Activated CD4-positive, alpha-beta T cell treated with anti-CD3 and anti-CD28 coated beads, Interleukin-2, amount 10 ng/mL, durations not matched to agents 7 days and 5 days (primary cell): ENCODE measurements at regions not wholly inside any gene's neighbourhood (a gene's known extent, or its start where the extent isn't known, plus 50 kb on each side); places are given as distances from the start of the nearest gene placed in this dataset.
"Not testable (repeated sequence)": the region's sequence is repeated elsewhere in the genome, so short reads cannot be mapped to it uniquely, and the experiment has no call there.

Experiments used
- CTCF ChIA-PET: fragments of 350-600 bp; sonication (Branson Sonifier 250); formaldehyde crosslinking; loops from one replicate; lab custom pipeline; 2021; ENCODE audit warnings: antibody characterized with exemption; lab: Charles Lee
- POLR2A ChIA-PET: fragments of 350-600 bp; sonication (Branson Sonifier 250); formaldehyde crosslinking; loops from one replicate; lab custom pipeline; 2021; ENCODE audit warnings: antibody characterized with exemption; lab: Charles Lee
- DNase-seq: peaks from one replicate; pipeline ENCODE4 v3.0.0-alpha.2; 2020
- H3K27ac Mint-ChIP-seq: one replicate; pipeline ENCODE4 v1.8.0; 2021; ENCODE audit warnings: mild to moderate bottlenecking, moderate library complexity, mixed read lengths
- H3K27me3 Mint-ChIP-seq: one replicate; pipeline ENCODE4 v1.8.0; 2021; ENCODE audit warnings: mixed read lengths
- H3K36me3 Mint-ChIP-seq: one replicate; pipeline ENCODE4 v1.8.0; 2021; ENCODE audit warnings: low read depth, mixed read lengths
- H3K4me1 Mint-ChIP-seq: one replicate; pipeline ENCODE4 v1.8.0; 2021; ENCODE audit warnings: mixed read lengths
- H3K4me3 Mint-ChIP-seq: one replicate; pipeline ENCODE4 v1.8.0; 2021; ENCODE audit warnings: mild to moderate bottlenecking, moderate library complexity, mixed read lengths
- H3K9me3 Mint-ChIP-seq: one replicate; pipeline ENCODE4 v1.8.0; 2021; ENCODE audit warnings: mixed read lengths

- CTCF ChIA-PET, result interaction anchor here (0.6 kb wide), 1 partner anchor 161 kb away, joined by 4 read pairs; no protein-coding TSS in a partner anchor
- peaks cover 6% of the 10 kb centered on the region for H3K27me3 Mint-ChIP-seq
- H3K36me3 Mint-ChIP-seq, result no peaks in the 10 kb centered on the region
- H3K4me3 Mint-ChIP-seq, result no peak overlapping the region
- DNase-seq, result no peak
- no peak overlapping the region for H3K27ac Mint-ChIP-seq
- peaks cover 3% of the 10 kb centered on the region for H3K9me3 Mint-ChIP-seq
- POLR2A ChIA-PET, result no interaction called here
- no peaks in the 10 kb centered on the region for H3K4me1 Mint-ChIP-seq
These were observed 51.5 kb upstream of the C1orf53 start for GRCh38 chr1:197850918-197851317.

DNA sequence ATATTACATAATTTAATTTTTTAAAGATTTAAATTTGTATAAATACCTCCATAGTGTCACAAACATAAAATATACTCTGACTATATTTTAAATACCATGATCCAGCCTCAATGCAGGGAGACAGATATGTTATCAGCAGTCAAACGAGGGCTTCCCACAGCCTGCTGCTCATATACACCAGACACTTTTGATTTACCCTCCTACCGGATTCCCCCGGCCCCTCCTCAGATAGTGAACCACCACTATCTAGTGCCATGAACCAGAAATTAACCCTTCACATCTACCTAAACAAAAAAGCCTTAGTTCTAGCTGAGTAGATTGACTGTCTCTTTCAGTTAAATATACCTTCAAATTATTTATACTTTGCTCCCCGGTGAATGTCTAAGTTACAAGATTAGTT lies 52.4 kb upstream of the C1orf53 start:
- Mint-ChIP-seq H3K4me3 (no peak overlapping the region), H3K27ac (no peak overlapping the region), H3K36me3 (no peaks in the 10 kb centered on the region), H3K4me1 (no peaks in the 10 kb centered on the region), H3K27me3 (peaks cover 6% of the 10 kb centered on the region), H3K9me3 (no peaks in the 10 kb centered on the region)
- POLR2A ChIA-PET, result no interaction called here
- DNase-seq, result no peak
- CTCF ChIA-PET, result interaction anchor here (0.6 kb wide), 1 partner anchor 160 kb away, joined by 4 read pairs; no protein-coding TSS in a partner anchor

GRCh38 chr1:197848350-197848749 lies 54.1 kb upstream of the C1orf53 start:
- peaks cover 6% of the 10 kb centered on the region for H3K27me3 Mint-ChIP-seq
- ChIA-PET CTCF (no interaction called here), POLR2A (no interaction called here)
- H3K27ac Mint-ChIP-seq, result no peak overlapping the region
- H3K36me3 Mint-ChIP-seq, result no peaks in the 10 kb centered on the region
- no peak for DNase-seq
- H3K4me1 Mint-ChIP-seq, result no peaks in the 10 kb centered on the region
- H3K9me3 Mint-ChIP-seq, result no peaks in the 10 kb centered on the region
- no peak overlapping the region for H3K4me3 Mint-ChIP-seq

DNA sequence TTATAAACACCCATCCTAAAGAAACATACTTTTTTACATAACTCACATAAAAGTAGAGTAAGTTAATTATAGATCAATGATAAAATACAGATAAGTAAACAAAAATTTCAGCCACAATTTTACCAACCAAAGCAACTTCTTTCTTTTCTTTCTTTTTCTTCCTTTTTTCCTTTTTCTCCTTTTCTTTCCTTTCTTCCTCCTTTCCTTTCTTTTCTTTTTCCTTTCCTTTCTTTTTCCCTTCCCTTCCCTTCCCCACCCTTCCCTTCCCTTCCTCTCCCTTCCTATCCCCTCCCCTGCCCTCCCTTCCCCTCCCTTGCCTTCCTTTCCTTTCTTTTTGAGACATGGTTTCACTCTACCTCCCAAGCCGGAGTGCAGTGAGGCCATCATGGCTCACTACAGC lies 56.5 kb upstream of the C1orf53 start:
- no peaks in the 10 kb centered on the region for H3K9me3 Mint-ChIP-seq
- CTCF ChIA-PET, result interaction anchor here (0.6 kb wide), 1 partner anchor 84 kb away, joined by 8 read pairs; no protein-coding TSS in a partner anchor
- H3K4me1 Mint-ChIP-seq, result no peaks in the 10 kb centered on the region
- H3K27ac Mint-ChIP-seq, result no peak overlapping the region
- peaks cover 5% of the 10 kb centered on the region for H3K27me3 Mint-ChIP-seq
- DNase-seq, result no peak
- POLR2A ChIA-PET, result no interaction called here
- no peaks in the 10 kb centered on the region for H3K36me3 Mint-ChIP-seq
- no peak overlapping the region for H3K4me3 Mint-ChIP-seq

GRCh38 chr1:197844651-197845050 lies 57.8 kb upstream of the C1orf53 start:
- H3K27me3 Mint-ChIP-seq, result peaks cover 1% of the 10 kb centered on the region
- H3K36me3 Mint-ChIP-seq, result no peaks in the 10 kb centered on the region
- no peak for DNase-seq
- ChIA-PET CTCF (no interaction called here), POLR2A (no interaction called here)
- no peak overlapping the region for H3K4me3 Mint-ChIP-seq
- no peaks in the 10 kb centered on the region for H3K9me3 Mint-ChIP-seq
- H3K27ac Mint-ChIP-seq, result no peak overlapping the region
- H3K4me1 Mint-ChIP-seq, result no peaks in the 10 kb centered on the region

DNA sequence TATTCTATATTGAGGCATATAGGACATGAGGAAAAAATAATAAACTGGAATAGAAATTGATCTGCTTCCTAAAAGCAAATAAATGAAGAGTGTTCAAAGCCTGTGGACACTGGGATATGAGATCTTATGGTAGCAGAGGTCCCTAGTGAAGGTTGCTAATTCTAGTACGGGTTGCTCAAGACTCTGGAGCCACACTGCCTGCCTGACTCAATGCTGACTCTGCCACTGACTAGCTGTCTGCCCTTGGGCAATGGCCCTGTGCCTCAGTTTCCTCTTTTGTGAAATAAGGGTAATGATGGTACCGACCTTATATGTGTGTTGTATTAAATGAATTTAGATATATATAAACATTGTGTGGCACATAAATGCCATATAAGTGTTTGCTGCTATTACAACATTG lies 59.0 kb upstream of the C1orf53 start:
- Mint-ChIP-seq H3K4me1 (no peaks in the 10 kb centered on the region), H3K27me3 (peaks cover 1% of the 10 kb centered on the region), H3K9me3 (no peaks in the 10 kb centered on the region), H3K36me3 (no peaks in the 10 kb centered on the region), H3K4me3 (no peak overlapping the region), H3K27ac (no peak overlapping the region)
- DNase-seq, result no peak
- ChIA-PET POLR2A (no interaction called here), CTCF (no interaction called here)

GRCh38 chr1:197842646-197843045 lies 59.8 kb upstream of the C1orf53 start:
- POLR2A ChIA-PET, result no interaction called here

GRCh38 chr1:197841883-197842553 lies 60.4 kb upstream of the C1orf53 start:
- peaks cover 1% of the 10 kb centered on the region for H3K27me3 Mint-ChIP-seq
- no peaks in the 10 kb centered on the region for H3K36me3 Mint-ChIP-seq
- H3K27ac Mint-ChIP-seq, result no peak overlapping the region
- no peak for DNase-seq
- CTCF ChIA-PET, result no interaction called here
- H3K4me1 Mint-ChIP-seq, result no peaks in the 10 kb centered on the region
- H3K9me3 Mint-ChIP-seq, result no peaks in the 10 kb centered on the region
- POLR2A ChIA-PET, result no interaction called here
- no peak overlapping the region for H3K4me3 Mint-ChIP-seq

More at GRCh38 chr1:197842646-197843045, 59.8 kb upstream of the C1orf53 start:
- Mint-ChIP-seq H3K4me1 (no peaks in the 10 kb centered on the region), H3K27me3 (peaks cover 1% of the 10 kb centered on the region), H3K4me3 (no peak overlapping the region), H3K9me3 (no peaks in the 10 kb centered on the region), H3K36me3 (no peaks in the 10 kb centered on the region), H3K27ac (no peak overlapping the region)
- CTCF ChIA-PET, result no interaction called here
- no peak for DNase-seq

DNA sequence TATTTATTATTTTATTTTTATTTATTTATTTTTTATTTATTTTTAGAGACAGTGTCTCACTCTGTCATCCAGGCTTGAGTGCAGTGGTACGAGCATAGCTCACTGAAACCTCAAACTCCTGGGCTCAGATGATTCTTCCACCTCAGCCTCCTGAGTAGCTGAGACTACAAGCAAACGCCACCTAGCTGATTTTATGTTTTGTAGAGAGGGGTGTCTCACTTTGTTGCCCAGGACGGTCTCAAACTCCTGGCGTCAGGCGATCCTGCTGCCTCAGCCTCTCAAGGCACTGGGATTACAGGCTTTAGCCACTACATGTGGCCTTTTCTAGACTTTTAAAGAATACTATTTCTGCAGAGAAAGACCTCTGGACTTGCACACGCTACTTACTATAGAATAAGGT lies 61.3 kb upstream of the C1orf53 start:
- POLR2A ChIA-PET, result no interaction called here
- Mint-ChIP-seq H3K4me1 (no peaks in the 10 kb centered on the region), H3K9me3 (no peaks in the 10 kb centered on the region), H3K27ac (no peak overlapping the region), H3K36me3 (no peaks in the 10 kb centered on the region), H3K27me3 (peaks cover 1% of the 10 kb centered on the region), H3K4me3 (no peak overlapping the region)
- CTCF ChIA-PET, result interaction anchor here (0.5 kb wide), 1 partner anchor 156 kb away, joined by 3 read pairs; no protein-coding TSS in a partner anchor
- DNase-seq, result no peak

GRCh38 chr1:197839786-197840185 lies 62.6 kb upstream of the C1orf53 start:
- POLR2A ChIA-PET, H3K27me3 Mint-ChIP-seq, DNase-seq, H3K27ac Mint-ChIP-seq, CTCF ChIA-PET, H3K36me3 Mint-ChIP-seq, H3K9me3 Mint-ChIP-seq, H3K4me1 Mint-ChIP-seq, H3K4me3 Mint-ChIP-seq: not testable (repeated sequence)

DNA sequence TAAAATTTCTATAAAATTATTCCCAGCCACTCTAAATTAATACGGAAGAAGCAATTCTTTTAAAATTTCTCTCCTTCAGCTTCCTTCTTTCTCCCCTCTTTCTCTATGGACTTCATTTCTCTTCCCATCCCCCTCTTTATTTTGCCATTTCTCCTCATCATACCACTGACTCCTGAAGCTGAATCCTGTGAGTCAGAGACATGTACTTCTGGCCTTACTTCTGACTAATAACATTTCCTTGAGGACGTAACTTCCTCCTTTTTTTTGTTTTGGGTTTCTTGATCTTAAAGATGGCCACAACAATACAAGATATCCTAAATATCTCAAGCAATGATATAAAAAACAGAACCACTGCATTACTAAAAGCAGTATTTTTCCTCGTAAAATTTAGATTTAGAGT lies 63.6 kb upstream of the DENND1B start:
- CTCF ChIA-PET, result no interaction called here

GRCh38 chr1:197837911-197838310 lies 62.6 kb upstream of the DENND1B start:
- ChIA-PET CTCF (interaction anchor here (0.6 kb wide), 1 partner anchor 23 kb away, joined by 5 read pairs; no protein-coding TSS in a partner anchor), POLR2A (no interaction called here)
- no peak for DNase-seq
- no peaks in the 10 kb centered on the region for H3K4me1 Mint-ChIP-seq
- H3K27me3 Mint-ChIP-seq, result peaks cover 1% of the 10 kb centered on the region
- no peak overlapping the region for H3K27ac Mint-ChIP-seq
- no peak overlapping the region for H3K4me3 Mint-ChIP-seq
- H3K36me3 Mint-ChIP-seq, result no peaks in the 10 kb centered on the region
- no peaks in the 10 kb centered on the region for H3K9me3 Mint-ChIP-seq

More for the DNA sequence above, 63.6 kb upstream of the DENND1B start:
- no peak for DNase-seq
- H3K27me3 Mint-ChIP-seq, result peaks cover 1% of the 10 kb centered on the region
- POLR2A ChIA-PET, result no interaction called here
- no peaks in the 10 kb centered on the region for H3K36me3 Mint-ChIP-seq
- H3K4me1 Mint-ChIP-seq, result no peaks in the 10 kb centered on the region
- no peaks in the 10 kb centered on the region for H3K9me3 Mint-ChIP-seq
- no peak overlapping the region for H3K4me3 Mint-ChIP-seq
- H3K27ac Mint-ChIP-seq, result no peak overlapping the region

GRCh38 chr1:197836356-197836755 lies 61.1 kb upstream of the DENND1B start:
- H3K27me3 Mint-ChIP-seq, H3K4me3 Mint-ChIP-seq, POLR2A ChIA-PET, CTCF ChIA-PET, H3K27ac Mint-ChIP-seq, H3K4me1 Mint-ChIP-seq, H3K36me3 Mint-ChIP-seq, DNase-seq, H3K9me3 Mint-ChIP-seq: not testable (repeated sequence)

DNA sequence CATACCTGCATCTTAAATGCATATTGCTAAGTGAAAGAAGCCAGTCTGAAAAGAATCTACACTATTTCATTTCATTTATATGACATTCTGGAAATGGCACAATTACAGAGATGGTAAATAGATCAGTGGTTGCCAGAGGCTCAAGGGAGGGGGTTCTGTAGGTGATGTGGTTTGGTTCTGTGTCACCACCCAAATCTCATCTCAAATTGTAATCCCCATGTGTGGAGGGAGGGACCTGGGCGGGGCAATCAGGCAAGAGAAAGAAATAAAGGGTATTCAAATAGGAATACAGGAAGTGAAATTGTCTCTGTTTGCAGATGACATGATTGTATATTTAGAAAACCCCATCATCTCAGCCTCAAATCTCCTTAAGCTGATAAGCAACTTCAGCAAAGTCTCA lies 53.7 kb upstream of the DENND1B start:
- H3K4me1 Mint-ChIP-seq, DNase-seq, H3K36me3 Mint-ChIP-seq, POLR2A ChIA-PET, H3K4me3 Mint-ChIP-seq, H3K27me3 Mint-ChIP-seq, H3K27ac Mint-ChIP-seq, H3K9me3 Mint-ChIP-seq, CTCF ChIA-PET: not testable (repeated sequence)
